ENCODE measurements at regions not wholly inside any gene's neighbourhood (a gene's known extent, or its start where the extent isn't known, plus 50 kb on each side); places are given as distances from the start of the nearest gene placed in this dataset.

- no peak for TF ChIP-seq CTCF (IDR thresholded peaks at IDR 0.05; ENCODE audit: extremely low read depth, missing control alignments)
- DNase-seq (ENCODE audit: low spot score): no peak
Observed at GRCh38 chr5:175092691-175093090, 351.3 kb downstream of the DRD1 start.

DNA sequence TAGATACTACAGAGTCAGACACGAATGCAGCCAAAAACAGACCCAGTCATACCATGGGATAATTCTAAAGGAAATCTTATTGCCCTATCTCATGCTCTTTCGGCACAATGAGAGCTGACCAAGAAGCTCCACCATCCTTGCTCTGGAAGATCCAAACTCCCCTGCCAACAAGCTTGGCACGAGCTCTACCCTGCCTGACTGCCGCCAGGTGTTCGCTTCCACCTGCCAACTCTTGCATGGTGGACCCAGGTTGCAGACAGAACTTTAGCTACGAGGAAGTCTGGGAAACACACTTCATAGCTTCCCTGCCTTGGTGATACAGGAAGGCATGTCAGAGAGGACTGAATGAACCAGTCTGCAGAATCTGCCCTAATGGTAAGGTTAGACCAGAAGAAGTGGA is 355.0 kb downstream of the DRD1 start:
- TF ChIP-seq CTCF (IDR thresholded peaks at IDR 0.05; ENCODE audit: extremely low read depth, missing control alignments): no peak
- no peak for DNase-seq (ENCODE audit: low spot score)

DNA sequence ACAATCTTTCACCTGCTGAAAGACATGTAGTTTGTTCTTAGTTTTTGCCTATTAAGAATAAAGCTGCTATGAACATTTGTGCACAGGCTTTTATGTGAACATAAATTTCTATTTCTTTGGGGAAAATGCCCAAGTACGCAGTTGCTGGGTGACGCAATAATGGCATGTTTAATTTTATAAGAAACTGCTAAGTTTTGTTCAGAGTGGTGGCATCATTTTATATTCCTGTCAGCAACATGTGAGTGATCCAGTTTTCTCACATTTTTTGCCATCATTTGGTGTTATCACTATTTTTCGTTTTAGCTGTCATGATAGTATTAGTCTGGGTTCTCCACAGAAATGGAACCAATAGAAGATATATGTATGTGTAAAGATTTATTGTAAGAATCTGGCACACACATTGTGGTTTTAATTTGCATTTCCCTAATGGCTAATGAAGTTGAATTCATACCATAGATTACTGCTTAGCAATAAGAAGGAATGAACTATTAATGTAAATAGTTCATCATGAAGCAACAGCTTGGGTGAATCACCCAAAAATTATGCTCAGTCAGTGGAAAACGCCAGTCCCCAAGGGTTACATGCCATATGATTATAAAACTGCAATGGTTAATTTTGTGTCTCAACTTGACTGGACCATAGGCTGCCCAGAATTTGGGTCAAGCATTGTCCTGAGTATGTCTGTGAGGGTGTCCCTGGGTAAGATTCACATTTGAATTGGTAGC is 358.6 kb downstream of the MSX2 start:
- TF ChIP-seq CTCF (IDR thresholded peaks at IDR 0.05; ENCODE audit: extremely low read depth, missing control alignments): no peak
- no peak for DNase-seq (ENCODE audit: low spot score)

DNA sequence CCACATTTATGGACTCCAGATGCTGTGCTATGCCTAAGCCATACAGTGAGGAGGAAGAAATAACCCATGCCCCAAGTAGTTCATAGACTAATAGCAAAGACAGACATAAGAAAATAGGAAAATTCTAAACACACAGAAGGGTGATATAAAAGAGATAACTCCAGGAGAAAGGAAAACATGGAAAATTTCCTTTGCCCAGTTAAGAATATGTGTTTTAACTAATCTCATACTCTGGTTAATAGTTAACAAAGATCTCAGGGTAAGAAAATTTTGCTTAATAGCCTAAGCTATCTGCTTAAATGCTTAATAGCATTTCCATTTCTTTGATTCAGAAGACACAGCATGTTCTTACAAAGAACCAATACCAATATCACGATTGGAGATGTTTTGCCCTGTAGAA is 358.0 kb downstream of the MSX2 start:
- no peak for DNase-seq (ENCODE audit: low spot score)
- TF ChIP-seq CTCF (IDR thresholded peaks at IDR 0.05; ENCODE audit: extremely low read depth, missing control alignments): no peak

- TF ChIP-seq CTCF (IDR thresholded peaks at IDR 0.05; ENCODE audit: extremely low read depth, missing control alignments): no peak
- no peak for DNase-seq (ENCODE audit: low spot score)
Observed at GRCh38 chr5:175079707-175080106, 355.3 kb downstream of the MSX2 start.

DNA sequence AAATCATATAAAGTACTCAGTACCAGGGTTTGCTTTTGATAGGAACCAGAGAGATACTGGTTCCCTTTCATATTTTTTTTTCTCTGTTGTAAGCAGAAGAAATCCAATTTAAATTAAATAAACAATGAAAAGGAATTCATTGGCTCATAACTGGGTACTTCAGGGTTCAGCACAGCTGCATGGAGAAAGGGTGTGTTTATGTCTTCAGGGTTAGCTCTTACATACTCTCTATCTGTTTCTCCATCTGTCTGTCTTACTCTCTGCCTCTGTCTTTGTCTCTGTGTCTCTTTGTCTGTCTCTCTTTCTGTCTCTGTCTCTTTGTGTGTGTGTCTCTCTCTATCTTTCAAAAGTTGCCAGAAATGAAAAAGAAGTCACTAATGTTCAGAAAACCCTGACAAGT is 345.9 kb downstream of the MSX2 start:
- no peak for TF ChIP-seq CTCF (IDR thresholded peaks at IDR 0.05; ENCODE audit: extremely low read depth, missing control alignments)
- DNase-seq (ENCODE audit: low spot score): no peak

GRCh38 chr5:175060257-175060656 is 335.9 kb downstream of the MSX2 start:
- peak; percentile 7 for DNase-seq (ENCODE audit: low spot score)

More at GRCh38 chr5:175060257-175060656, 335.9 kb downstream of the MSX2 start:
- TF ChIP-seq CTCF (IDR thresholded peaks at IDR 0.05; ENCODE audit: extremely low read depth, missing control alignments): no peak

All from GM20000 (cell line).